Vagina (tissue), 2 donors: ENCODE measurements at regions not wholly inside any gene's neighbourhood (a gene's known extent, or its start where the extent isn't known, plus 50 kb on each side); places are given as distances from the start of the nearest gene placed in this dataset.

Experiments
- CTCF ChIP-seq, 3 experiments: fragments of 450-650 bp in 2 of 3; fragments of 200-600 bp in 1 of 3; sonication (generic) in 1 of 3; IDR thresholded peaks; one replicate each; pipeline ENCODE4 v1.5.1; 2017 to 2019; ENCODE audit warnings: antibody characterized with exemption in 3 of 3, mild to moderate bottlenecking in 2 of 3, moderate library complexity in 2 of 3
- POLR2A ChIP-seq, 2 donors: fragments of 450-650 bp; IDR thresholded peaks; one replicate each; pipeline ENCODE4 v1.6.1; 2017; ENCODE audit warnings: antibody characterized with exemption in 2 of 2, mild to moderate bottlenecking in 2 of 2, moderate library complexity in 2 of 2
- POLR2AphosphoS5 ChIP-seq, 2 donors: sonication (generic); formaldehyde crosslinking; IDR thresholded peaks; one replicate each; pipeline ENCODE4 v1.9.0; 2017; ENCODE audit warnings: antibody characterized with exemption in 2 of 2, mild to moderate bottlenecking in 2 of 2, low read depth in 1 of 2; ENCODE audit not compliant: insufficient read depth in 1 of 2

- TF ChIP-seq CTCF (IDR thresholded peaks at IDR 0.05), result no peak
- no peak for TF ChIP-seq POLR2A (IDR thresholded peaks at IDR 0.05)
- no peak for TF ChIP-seq POLR2AphosphoS5 (IDR thresholded peaks at IDR 0.05; ENCODE audit: insufficient read depth in 1 of 2, low read depth in 1 of 2)
Measured at GRCh38 chr1:8179132-8179793, 138.7 kb upstream of the SLC45A1 start.
